HL-60 (cell line): ENCODE measurements at regions not wholly inside any gene's neighbourhood (a gene's known extent, or its start where the extent isn't known, plus 50 kb on each side); places are given as distances from the start of the nearest gene placed in this dataset.

Experiments
- DNase-seq, 2 experiments: peaks; one replicate each; pipeline ENCODE4 v3.0.0-alpha.2; 2010 to 2020; ENCODE audit warnings: low read depth in 1 of 2, low spot score in 1 of 2
- H3K27ac ChIP-seq: fragments of 250-450 bp; sonication (Bioruptor Pico); replicated peaks from 2 replicates; pipeline ENCODE4 v1.5.1; 2020; ENCODE audit warnings: mild to moderate bottlenecking, moderate library complexity
- H3K27me3 ChIP-seq: fragments of 250-450 bp; sonication (Bioruptor Pico); 2 replicates; pipeline ENCODE4 v1.5.1; 2021; ENCODE audit warnings: mild to moderate bottlenecking, moderate library complexity; ENCODE audit not compliant: insufficient read depth, poor library complexity, severe bottlenecking
- H3K4me3 ChIP-seq: replicated peaks from 2 replicates; pipeline ENCODE4 v1.5.1; 2011; ENCODE audit warnings: mild to moderate bottlenecking, control low read depth, low read length; ENCODE audit not compliant: insufficient read depth
- GABPA ChIP-seq: IDR thresholded peaks from 2 replicates; pipeline ENCODE4 v1.6.1; 2012; ENCODE audit warnings: low read depth
- POLR2AphosphoS5 ChIP-seq: IDR thresholded peaks from 2 replicates; pipeline ENCODE4 v1.6.1; 2012; ENCODE audit warnings: low read depth
- SPI1 ChIP-seq: IDR thresholded peaks from 2 replicates; pipeline ENCODE4 v1.6.1; 2012; ENCODE audit warnings: low read depth, mild to moderate bottlenecking, borderline replicate concordance
- TF ChIP-seq, protein P1 (sequence below): IDR thresholded peaks from one replicate; pipeline ENCODE4 v1.5.1; 2011; ENCODE audit warnings: low read length, control low read depth, inconsistent platforms; ENCODE audit not compliant: insufficient read depth
- TF ChIP-seq, protein P2 (sequence below): IDR thresholded peaks from 2 replicates; pipeline ENCODE4 v1.6.1; 2012; ENCODE audit warnings: low read depth; ENCODE audit not compliant: insufficient replicate concordance

DNA sequence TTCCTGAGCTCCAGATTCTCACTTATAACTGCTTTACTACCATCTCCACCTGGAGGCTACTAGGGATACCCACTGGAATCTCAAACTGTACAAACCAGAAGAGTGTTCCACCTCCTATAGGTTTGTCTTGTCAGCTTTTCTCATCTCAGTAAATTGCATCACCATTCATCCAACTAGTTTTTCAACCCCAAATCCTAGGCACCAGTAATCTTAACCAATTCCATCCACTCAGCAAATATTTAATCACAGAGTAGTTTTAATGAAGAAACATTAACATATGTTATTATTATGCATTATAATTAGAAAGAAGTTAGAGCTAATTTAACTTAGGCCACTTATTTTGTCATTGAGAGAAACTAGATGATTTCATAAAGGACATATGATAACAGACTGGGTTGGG is 635.0 kb downstream of the DCDC2C start:
- no peaks in the 10 kb centered on the region for H3K27me3 ChIP-seq
- no peak overlapping the region for H3K4me3 ChIP-seq
- TF ChIP-seq GABPA: no peak
- no peak for TF ChIP-seq SPI1
- no peak for TF ChIP-seq POLR2AphosphoS5
- TF ChIP-seq, protein P1, sequence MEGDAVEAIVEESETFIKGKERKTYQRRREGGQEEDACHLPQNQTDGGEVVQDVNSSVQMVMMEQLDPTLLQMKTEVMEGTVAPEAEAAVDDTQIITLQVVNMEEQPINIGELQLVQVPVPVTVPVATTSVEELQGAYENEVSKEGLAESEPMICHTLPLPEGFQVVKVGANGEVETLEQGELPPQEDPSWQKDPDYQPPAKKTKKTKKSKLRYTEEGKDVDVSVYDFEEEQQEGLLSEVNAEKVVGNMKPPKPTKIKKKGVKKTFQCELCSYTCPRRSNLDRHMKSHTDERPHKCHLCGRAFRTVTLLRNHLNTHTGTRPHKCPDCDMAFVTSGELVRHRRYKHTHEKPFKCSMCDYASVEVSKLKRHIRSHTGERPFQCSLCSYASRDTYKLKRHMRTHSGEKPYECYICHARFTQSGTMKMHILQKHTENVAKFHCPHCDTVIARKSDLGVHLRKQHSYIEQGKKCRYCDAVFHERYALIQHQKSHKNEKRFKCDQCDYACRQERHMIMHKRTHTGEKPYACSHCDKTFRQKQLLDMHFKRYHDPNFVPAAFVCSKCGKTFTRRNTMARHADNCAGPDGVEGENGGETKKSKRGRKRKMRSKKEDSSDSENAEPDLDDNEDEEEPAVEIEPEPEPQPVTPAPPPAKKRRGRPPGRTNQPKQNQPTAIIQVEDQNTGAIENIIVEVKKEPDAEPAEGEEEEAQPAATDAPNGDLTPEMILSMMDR: no peak
- TF ChIP-seq, protein P2, sequence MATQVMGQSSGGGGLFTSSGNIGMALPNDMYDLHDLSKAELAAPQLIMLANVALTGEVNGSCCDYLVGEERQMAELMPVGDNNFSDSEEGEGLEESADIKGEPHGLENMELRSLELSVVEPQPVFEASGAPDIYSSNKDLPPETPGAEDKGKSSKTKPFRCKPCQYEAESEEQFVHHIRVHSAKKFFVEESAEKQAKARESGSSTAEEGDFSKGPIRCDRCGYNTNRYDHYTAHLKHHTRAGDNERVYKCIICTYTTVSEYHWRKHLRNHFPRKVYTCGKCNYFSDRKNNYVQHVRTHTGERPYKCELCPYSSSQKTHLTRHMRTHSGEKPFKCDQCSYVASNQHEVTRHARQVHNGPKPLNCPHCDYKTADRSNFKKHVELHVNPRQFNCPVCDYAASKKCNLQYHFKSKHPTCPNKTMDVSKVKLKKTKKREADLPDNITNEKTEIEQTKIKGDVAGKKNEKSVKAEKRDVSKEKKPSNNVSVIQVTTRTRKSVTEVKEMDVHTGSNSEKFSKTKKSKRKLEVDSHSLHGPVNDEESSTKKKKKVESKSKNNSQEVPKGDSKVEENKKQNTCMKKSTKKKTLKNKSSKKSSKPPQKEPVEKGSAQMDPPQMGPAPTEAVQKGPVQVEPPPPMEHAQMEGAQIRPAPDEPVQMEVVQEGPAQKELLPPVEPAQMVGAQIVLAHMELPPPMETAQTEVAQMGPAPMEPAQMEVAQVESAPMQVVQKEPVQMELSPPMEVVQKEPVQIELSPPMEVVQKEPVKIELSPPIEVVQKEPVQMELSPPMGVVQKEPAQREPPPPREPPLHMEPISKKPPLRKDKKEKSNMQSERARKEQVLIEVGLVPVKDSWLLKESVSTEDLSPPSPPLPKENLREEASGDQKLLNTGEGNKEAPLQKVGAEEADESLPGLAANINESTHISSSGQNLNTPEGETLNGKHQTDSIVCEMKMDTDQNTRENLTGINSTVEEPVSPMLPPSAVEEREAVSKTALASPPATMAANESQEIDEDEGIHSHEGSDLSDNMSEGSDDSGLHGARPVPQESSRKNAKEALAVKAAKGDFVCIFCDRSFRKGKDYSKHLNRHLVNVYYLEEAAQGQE: no peak
- H3K27ac ChIP-seq: no peak overlapping the region
- DNase-seq: no peak

DNA sequence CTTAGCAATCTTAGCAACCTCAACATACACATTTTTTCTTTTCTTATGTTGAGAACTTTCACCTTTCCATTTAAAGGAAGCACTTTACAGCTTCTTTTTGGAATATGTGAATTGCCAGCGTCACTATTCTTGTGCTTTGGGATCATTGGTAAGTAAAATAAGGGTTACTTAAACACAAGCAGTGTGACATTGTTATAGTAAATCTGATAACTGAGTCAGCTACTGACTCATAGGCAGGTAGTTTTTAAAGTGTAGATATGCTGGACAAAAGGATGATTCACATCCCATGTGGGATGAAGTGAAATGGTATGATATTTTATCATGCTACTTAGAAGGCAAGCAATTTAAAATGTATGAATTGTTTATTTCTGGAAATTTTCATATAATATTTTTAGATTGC is 637.2 kb downstream of the DCDC2C start:
- no peak for DNase-seq
- TF ChIP-seq GABPA (no peak), SPI1 (no peak), POLR2AphosphoS5 (no peak)
- TF ChIP-seq, protein P2: no peak
- TF ChIP-seq, protein P1: no peak
- H3K27me3 ChIP-seq: no peaks in the 10 kb centered on the region
- H3K4me3 ChIP-seq: no peak overlapping the region
- no peak overlapping the region for H3K27ac ChIP-seq

DNA sequence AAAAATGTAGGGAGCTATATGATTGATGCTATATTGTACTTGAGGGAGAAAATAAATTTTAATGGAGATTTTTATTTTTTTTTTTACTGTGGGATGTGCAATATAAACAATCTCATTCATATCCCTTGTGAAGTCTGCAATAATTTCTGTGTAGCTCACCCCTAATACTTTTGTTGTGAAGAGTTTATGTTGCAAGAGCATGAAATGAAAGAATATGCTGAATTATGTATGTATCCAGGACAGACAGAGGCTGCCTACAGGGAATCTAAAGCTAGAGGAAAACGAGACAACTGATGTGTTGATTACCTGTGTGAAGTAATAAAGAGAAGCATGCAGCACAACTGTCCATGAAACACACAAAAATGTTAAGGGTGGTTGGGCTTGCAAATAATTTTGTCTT is 643.3 kb downstream of the DCDC2C start:
- H3K27me3 ChIP-seq: no peaks in the 10 kb centered on the region
- no peak for DNase-seq
- H3K4me3 ChIP-seq: no peak overlapping the region
- TF ChIP-seq, protein P1: no peak
- TF ChIP-seq POLR2AphosphoS5 (no peak), SPI1 (no peak), GABPA (no peak)
- TF ChIP-seq, protein P2: no peak
- H3K27ac ChIP-seq: no peak overlapping the region
